ENCODE measurements at regions not wholly inside any gene's neighbourhood (a gene's known extent, or its start where the extent isn't known, plus 50 kb on each side); places are given as distances from the start of the nearest gene placed in this dataset.
"Not testable (repeated sequence)": the region's sequence is repeated elsewhere in the genome, so short reads cannot be mapped to it uniquely, and the experiment has no call there.

DNA sequence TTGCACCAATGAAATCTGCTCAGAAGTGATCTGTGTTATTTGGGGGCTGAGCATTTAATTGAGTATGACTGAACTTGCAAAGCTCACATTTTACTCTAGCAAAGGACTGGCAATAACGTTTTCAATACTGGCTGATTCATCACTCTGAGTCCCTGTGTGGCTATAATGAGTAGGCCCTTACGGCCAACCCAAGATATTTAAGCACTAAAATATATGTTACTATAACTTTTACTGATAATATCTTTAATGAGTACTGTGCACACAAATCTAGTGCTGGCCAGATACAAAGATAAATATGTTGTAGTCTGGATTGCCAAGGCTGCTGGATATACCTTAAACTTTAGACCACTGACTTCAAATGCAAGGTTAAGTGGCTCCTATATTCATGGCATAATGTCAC is 436.4 kb upstream of the KCNMB2 start:
- TF ChIP-seq ZFX (IDR thresholded peaks at IDR 0.05): no peak
- TF ChIP-seq, protein P1, sequence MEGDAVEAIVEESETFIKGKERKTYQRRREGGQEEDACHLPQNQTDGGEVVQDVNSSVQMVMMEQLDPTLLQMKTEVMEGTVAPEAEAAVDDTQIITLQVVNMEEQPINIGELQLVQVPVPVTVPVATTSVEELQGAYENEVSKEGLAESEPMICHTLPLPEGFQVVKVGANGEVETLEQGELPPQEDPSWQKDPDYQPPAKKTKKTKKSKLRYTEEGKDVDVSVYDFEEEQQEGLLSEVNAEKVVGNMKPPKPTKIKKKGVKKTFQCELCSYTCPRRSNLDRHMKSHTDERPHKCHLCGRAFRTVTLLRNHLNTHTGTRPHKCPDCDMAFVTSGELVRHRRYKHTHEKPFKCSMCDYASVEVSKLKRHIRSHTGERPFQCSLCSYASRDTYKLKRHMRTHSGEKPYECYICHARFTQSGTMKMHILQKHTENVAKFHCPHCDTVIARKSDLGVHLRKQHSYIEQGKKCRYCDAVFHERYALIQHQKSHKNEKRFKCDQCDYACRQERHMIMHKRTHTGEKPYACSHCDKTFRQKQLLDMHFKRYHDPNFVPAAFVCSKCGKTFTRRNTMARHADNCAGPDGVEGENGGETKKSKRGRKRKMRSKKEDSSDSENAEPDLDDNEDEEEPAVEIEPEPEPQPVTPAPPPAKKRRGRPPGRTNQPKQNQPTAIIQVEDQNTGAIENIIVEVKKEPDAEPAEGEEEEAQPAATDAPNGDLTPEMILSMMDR (conservative IDR thresholded peaks at IDR 0.05): no peak
- H3K27ac ChIP-seq: no peak overlapping the region

DNA sequence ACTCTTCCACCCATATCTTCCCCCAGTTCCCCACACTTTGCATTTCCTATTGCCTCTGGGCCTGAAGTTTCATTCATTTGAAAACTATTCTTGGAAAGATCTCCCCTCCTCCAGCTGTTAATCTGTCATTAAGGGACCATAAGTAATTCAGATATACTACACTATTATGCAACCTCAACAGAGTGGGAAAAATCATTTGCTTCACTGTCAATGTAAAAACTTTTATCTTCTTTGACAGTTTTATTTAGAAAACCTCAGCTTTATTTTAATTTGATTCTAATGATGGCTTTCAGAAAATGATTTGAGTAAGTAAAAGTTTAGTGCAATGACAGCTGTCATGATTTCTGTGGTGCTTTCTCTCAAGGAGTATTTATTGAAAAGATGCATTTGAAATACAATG is 435.3 kb upstream of the KCNMB2 start:
- no peak overlapping the region for H3K27ac ChIP-seq
- TF ChIP-seq, protein P1 (conservative IDR thresholded peaks at IDR 0.05): no peak
- TF ChIP-seq ZFX (IDR thresholded peaks at IDR 0.05): no peak

DNA sequence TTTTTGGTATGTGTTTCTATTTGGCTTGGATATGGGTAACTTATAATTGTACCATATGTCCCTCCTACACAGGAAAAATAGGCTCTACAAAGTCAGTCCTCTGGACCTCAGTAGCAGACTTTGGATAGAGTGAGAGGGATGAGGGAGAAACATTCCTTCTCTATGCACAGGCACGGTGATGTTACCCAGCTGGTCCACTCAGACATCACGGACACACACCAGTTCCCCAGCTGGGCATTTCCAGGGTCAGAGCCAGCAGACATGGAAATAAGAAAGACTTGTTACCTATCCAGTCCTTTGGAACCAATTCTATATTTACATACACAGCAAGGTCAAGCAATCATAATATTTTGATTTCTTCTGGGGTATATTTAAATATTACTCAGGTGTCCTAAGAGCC is 433.1 kb upstream of the KCNMB2 start:
- no peak overlapping the region for H3K27ac ChIP-seq
- no peak for TF ChIP-seq ZFX (IDR thresholded peaks at IDR 0.05)
- TF ChIP-seq, protein P1 (conservative IDR thresholded peaks at IDR 0.05): no peak

DNA sequence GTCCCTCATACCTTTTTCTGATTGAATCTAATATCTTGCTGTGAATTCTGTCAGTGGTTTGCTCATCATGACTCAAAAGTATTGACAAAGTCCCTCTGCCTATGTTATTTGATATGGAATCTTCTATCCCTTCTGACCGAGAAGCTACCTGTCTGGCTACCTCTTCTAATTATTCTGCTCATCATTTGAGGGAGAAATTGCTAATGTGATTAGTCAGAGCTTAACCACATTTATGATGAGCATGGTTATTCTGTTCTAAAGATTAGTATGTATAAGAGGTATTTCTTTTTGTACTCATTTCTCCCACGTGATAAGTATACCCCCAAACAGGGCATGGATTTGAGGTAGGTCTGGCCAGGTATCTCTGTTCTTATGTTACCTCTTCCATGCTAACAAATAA is 428.4 kb upstream of the KCNMB2 start:
- H3K27ac ChIP-seq: no peak overlapping the region
- TF ChIP-seq, protein P1 (conservative IDR thresholded peaks at IDR 0.05): no peak
- TF ChIP-seq ZFX (IDR thresholded peaks at IDR 0.05): no peak

DNA sequence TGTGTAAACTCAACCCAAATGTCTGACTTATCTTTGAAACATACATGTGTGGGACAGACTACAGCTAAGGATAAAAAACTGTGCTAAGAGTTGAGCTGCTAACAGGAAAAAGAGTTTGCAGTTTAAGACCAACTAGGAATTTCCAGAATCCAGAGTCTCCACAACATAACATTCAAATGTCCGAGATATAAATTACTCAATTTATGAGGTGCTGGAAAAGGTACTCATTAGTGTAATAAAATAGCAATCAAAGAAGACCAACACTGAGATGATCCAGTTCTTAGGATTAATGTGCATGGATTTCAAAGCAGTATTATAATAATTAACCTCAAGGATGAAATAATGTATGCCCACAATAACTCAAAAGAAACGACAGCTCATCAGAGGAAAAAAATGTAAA is 426.5 kb upstream of the KCNMB2 start:
- TF ChIP-seq, protein P1 (conservative IDR thresholded peaks at IDR 0.05): no peak
- no peak for TF ChIP-seq ZFX (IDR thresholded peaks at IDR 0.05)
- H3K27ac ChIP-seq: no peak overlapping the region

DNA sequence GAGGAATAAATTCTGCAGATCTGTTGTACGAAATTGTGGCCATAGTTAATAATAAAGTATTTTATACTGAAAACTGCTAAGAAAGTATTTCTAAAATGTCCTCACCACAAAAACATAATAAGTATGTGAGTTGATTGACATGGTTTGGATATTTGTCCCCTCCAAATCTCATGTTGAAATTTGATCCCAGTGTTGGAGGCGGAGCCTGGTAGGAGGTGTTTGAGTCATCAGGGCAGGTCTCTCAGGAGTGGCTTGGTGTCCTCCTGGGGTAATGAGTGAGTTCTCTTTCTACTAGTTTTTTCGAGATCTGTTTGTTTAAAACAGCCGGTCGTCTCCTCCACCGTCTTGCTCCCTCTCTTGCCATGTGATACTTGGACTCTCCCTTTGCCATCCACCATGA is 424.1 kb upstream of the KCNMB2 start:
- no peak for TF ChIP-seq ZFX (IDR thresholded peaks at IDR 0.05)
- TF ChIP-seq, protein P1 (conservative IDR thresholded peaks at IDR 0.05): no peak
- no peak overlapping the region for H3K27ac ChIP-seq

DNA sequence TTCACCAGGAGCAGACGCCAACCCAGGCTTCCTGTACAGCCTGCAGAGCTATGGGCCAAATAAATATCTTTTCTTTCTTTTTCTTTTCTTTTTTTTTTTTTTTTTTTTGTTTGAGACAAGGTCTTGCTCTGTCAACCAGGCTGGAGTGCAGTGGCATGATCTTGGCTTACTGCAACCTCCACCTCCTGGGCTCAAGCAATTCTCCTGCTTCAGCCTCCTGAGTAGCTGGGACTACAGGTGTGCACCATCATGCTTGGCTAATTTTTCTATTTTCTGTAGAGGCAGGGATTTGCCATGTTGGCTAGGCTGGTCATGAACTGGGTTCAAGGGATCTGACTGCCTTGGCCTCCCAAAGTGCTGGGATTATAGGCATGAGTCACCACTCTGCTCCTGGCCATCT is 423.7 kb upstream of the KCNMB2 start:
- not testable (repeated sequence) for H3K27ac ChIP-seq

DNA sequence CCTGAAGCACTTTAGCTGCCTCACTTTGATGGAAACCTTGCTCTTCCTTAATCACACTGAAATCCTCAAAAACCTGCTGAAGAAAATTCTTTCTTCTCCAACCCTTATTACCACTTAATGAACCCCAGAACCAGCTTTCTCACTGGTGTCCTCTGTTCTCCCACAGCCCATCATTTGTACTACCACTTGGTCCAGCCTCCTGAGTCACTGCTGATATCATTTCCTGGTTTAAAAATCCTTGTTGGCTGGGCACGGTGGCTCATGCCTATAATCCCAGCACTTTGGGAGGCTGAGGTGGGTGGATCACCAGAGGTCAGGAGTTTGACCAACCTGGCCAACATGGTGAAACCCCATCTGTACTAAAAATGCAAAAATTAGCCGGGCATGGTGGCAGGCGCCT is 418.6 kb upstream of the KCNMB2 start:
- H3K27ac ChIP-seq: no peak overlapping the region
- TF ChIP-seq, protein P1 (conservative IDR thresholded peaks at IDR 0.05): no peak
- no peak for TF ChIP-seq ZFX (IDR thresholded peaks at IDR 0.05)

DNA sequence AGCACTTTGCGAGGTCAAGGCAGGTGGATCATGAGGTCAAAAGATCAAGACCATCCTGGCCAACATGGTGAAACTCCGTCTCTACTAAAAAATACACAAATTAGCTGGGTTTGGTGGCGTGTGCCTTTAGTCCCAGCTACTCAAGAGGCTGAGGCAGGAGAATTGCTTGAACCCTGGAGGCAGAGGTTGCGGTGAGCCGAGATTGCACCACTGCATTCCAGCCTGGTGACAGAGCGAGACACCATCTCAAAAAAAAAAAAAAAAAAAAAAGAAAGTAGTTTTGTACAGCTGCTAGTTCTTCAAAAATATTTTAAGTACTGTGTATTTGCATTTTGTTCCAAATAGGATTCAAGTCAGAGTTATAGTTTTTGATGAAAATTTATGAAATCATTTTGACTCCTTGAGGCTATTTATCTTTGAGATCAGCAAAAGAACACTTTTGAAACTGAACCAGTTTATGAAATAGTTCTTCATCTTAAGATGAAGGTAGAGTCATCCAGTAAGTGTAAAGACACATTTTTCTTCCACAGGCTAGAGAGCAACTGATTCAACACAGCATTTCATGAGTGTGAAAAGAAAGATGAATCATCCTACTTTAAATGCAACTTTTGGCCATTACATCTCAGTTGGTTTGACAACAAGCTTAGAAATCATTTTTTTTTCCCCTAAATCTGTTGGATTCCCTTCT is 416.5 kb upstream of the KCNMB2 start:
- not testable (repeated sequence) for H3K27ac ChIP-seq

Measured in C4-2B (cell line).